ENCODE measurements at regions not wholly inside any gene's neighbourhood (a gene's known extent, or its start where the extent isn't known, plus 50 kb on each side); places are given as distances from the start of the nearest gene placed in this dataset.

DNA sequence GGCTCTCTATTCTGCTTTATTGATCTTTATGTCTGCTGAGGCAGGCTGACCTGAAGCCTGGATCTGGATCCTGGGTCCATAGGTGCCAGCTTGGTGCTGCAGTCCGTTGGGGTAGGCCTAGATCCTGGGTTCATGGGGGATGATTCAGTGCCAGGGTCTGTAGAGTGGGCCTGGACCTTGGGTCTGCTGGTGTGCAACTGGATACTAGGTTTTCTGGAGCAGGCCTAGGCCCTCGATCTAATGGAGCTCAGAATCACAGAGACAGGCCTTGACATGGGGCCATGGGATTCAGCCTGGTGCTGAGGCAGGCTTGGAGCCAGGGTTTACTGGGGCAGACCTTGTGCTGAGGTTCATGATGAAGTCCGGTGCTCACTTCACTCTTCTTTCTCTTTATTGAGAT lies 358.6 kb downstream of the TEX13C start:
- no peaks in the 10 kb centered on the region for H3K9me3 ChIP-seq (ENCODE audit: control insufficient read depth, insufficient read depth, low read depth, low read length)
- no peak overlapping the region for H3K27ac ChIP-seq (ENCODE audit: insufficient read depth, low read length)
- no peak for TF ChIP-seq EZH2 (IDR thresholded peaks at IDR 0.05; ENCODE audit: low read length, missing control alignments)
- TF ChIP-seq CTCF (conservative IDR thresholded peaks at IDR 0.05 in 1 of 2, IDR thresholded peaks at IDR 0.05 in 1 of 2; ENCODE audit: low read depth in 1 of 2, low read length in 2 of 2): no peak
- no peak overlapping the region for H2AFZ ChIP-seq (ENCODE audit: low read length)
- no peaks in the 10 kb centered on the region for H3K27me3 ChIP-seq (ENCODE audit: control insufficient read depth, insufficient read depth, low read length)
- no peak overlapping the region for H3K4me3 ChIP-seq (replicated peaks in 1 of 4; ENCODE audit: control extremely low read depth in 1 of 4, insufficient read depth in 1 of 4, low read depth in 3 of 4, low read length in 4 of 4)
- no peaks in the 10 kb centered on the region for H3K36me3 ChIP-seq (ENCODE audit: control insufficient read depth, insufficient read depth, low read length)
- H4K20me1 ChIP-seq (ENCODE audit: control insufficient read depth, extremely low read depth, insufficient read depth, low read length): no peaks in the 10 kb centered on the region
- H3K9ac ChIP-seq (ENCODE audit: insufficient read depth, low read length): no peak overlapping the region
- H3K4me1 ChIP-seq (ENCODE audit: control insufficient read depth, extremely low read depth, insufficient read depth, low read length): no peaks in the 10 kb centered on the region
- no peak overlapping the region for H3K4me2 ChIP-seq (ENCODE audit: extremely low read depth, insufficient read depth, low read length)
- no peaks in the 10 kb centered on the region for H3K79me2 ChIP-seq (ENCODE audit: control insufficient read depth, insufficient read depth, low read length)
- no peak for DNase-seq (ENCODE audit: low read depth in 2 of 2)

DNA sequence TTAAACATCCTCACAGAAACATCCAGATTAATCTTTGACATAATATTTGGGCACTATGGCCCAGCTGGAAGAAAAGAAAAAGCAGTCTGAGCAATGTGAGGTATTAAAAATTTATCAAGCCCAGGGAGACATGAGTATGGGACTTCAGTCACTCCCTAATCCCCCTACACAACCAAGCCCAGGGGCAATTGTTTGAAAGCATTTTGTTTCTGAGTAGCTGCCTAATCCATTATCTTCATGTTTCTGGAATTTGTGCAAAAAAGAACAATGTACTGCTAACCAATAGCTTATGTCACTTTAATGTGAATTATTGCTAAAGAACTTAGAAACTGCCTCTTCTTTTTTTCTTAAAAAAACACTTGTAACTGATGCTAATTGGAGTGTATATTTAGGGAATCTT lies 360.7 kb downstream of the TEX13C start:
- Histone ChIP-seq H4K20me1 (ENCODE audit: control insufficient read depth, extremely low read depth, insufficient read depth, low read length) (no peaks in the 10 kb centered on the region), H3K79me2 (ENCODE audit: control insufficient read depth, insufficient read depth, low read length) (no peaks in the 10 kb centered on the region), H3K4me3 (replicated peaks in 1 of 4; ENCODE audit: control extremely low read depth in 1 of 4, insufficient read depth in 1 of 4, low read depth in 3 of 4, low read length in 4 of 4) (no peak overlapping the region), H2AFZ (ENCODE audit: low read length) (no peak overlapping the region), H3K9me3 (ENCODE audit: control insufficient read depth, insufficient read depth, low read depth, low read length) (no peaks in the 10 kb centered on the region), H3K9ac (ENCODE audit: insufficient read depth, low read length) (no peak overlapping the region), H3K27me3 (ENCODE audit: control insufficient read depth, insufficient read depth, low read length) (no peaks in the 10 kb centered on the region), H3K27ac (ENCODE audit: insufficient read depth, low read length) (no peak overlapping the region), H3K4me1 (ENCODE audit: control insufficient read depth, extremely low read depth, insufficient read depth, low read length) (no peaks in the 10 kb centered on the region), H3K36me3 (ENCODE audit: control insufficient read depth, insufficient read depth, low read length) (no peaks in the 10 kb centered on the region), H3K4me2 (ENCODE audit: extremely low read depth, insufficient read depth, low read length) (no peak overlapping the region)
- DNase-seq (ENCODE audit: low read depth in 2 of 2): no peak
- TF ChIP-seq CTCF (conservative IDR thresholded peaks at IDR 0.05 in 1 of 2, IDR thresholded peaks at IDR 0.05 in 1 of 2; ENCODE audit: low read depth in 1 of 2, low read length in 2 of 2) (no peak), EZH2 (IDR thresholded peaks at IDR 0.05; ENCODE audit: low read length, missing control alignments) (no peak)

GRCh38 chrX:125681058-125681457 lies 361.4 kb downstream of the TEX13C start:
- no peak overlapping the region for H2AFZ ChIP-seq (ENCODE audit: low read length)
- H3K4me3 ChIP-seq (replicated peaks in 1 of 4; ENCODE audit: control extremely low read depth in 1 of 4, insufficient read depth in 1 of 4, low read depth in 3 of 4, low read length in 4 of 4): no peak overlapping the region
- H3K36me3 ChIP-seq (ENCODE audit: control insufficient read depth, insufficient read depth, low read length): no peaks in the 10 kb centered on the region
- H3K79me2 ChIP-seq (ENCODE audit: control insufficient read depth, insufficient read depth, low read length): no peaks in the 10 kb centered on the region
- no peak for DNase-seq (ENCODE audit: low read depth in 2 of 2)
- H3K9ac ChIP-seq (ENCODE audit: insufficient read depth, low read length): no peak overlapping the region
- H4K20me1 ChIP-seq (ENCODE audit: control insufficient read depth, extremely low read depth, insufficient read depth, low read length): no peaks in the 10 kb centered on the region
- no peak overlapping the region for H3K4me2 ChIP-seq (ENCODE audit: extremely low read depth, insufficient read depth, low read length)
- TF ChIP-seq CTCF (conservative IDR thresholded peaks at IDR 0.05 in 1 of 2, IDR thresholded peaks at IDR 0.05 in 1 of 2; ENCODE audit: low read depth in 1 of 2, low read length in 2 of 2) (no peak), EZH2 (IDR thresholded peaks at IDR 0.05; ENCODE audit: low read length, missing control alignments) (no peak)
- no peaks in the 10 kb centered on the region for H3K27me3 ChIP-seq (ENCODE audit: control insufficient read depth, insufficient read depth, low read length)
- no peak overlapping the region for H3K27ac ChIP-seq (ENCODE audit: insufficient read depth, low read length)
- no peaks in the 10 kb centered on the region for H3K4me1 ChIP-seq (ENCODE audit: control insufficient read depth, extremely low read depth, insufficient read depth, low read length)
- no peaks in the 10 kb centered on the region for H3K9me3 ChIP-seq (ENCODE audit: control insufficient read depth, insufficient read depth, low read depth, low read length)

All from fibroblast of lung (primary cell).